ENCODE measurements at regions not wholly inside any gene's neighbourhood (a gene's known extent, or its start where the extent isn't known, plus 50 kb on each side); places are given as distances from the start of the nearest gene placed in this dataset.
A peak's percentile ranks its signal among the peaks of the same experiment; 100 is the strongest.

- H3K4me3 ChIP-seq: no peak overlapping the region
- 85 to 88% methylated on average over 4 of the region's 4 CpGs for WGBS, 2 donors
- no peak for DNase-seq (ENCODE audit: low spot score in 2 of 2)
- no peaks in the 10 kb centered on the region for H3K27me3 ChIP-seq
- H3K4me1 ChIP-seq: no peaks in the 10 kb centered on the region
- no peak for TF ChIP-seq EP300 (IDR thresholded peaks at IDR 0.05)
- TF ChIP-seq CTCF (IDR thresholded peaks at IDR 0.05): no peak
- no peak for TF ChIP-seq POLR2A (IDR thresholded peaks at IDR 0.05)
- H3K36me3 ChIP-seq: no peaks in the 10 kb centered on the region
- no peak overlapping the region for H3K27ac ChIP-seq
- H3K9me3 ChIP-seq: no peaks in the 10 kb centered on the region
Observed at GRCh38 chr12:33588725-33589405, 149.2 kb upstream of the SYT10 start.

GRCh38 chr12:33589576-33590114 is 150.0 kb upstream of the SYT10 start:
- no peaks in the 10 kb centered on the region for H3K9me3 ChIP-seq
- no peak for DNase-seq (ENCODE audit: low spot score in 2 of 2)
- 72 to 74% methylated on average over 3 of the region's 3 CpGs for WGBS, 2 donors
- H3K27me3 ChIP-seq: no peaks in the 10 kb centered on the region
- H3K36me3 ChIP-seq: no peaks in the 10 kb centered on the region
- no peak overlapping the region for H3K27ac ChIP-seq
- TF ChIP-seq EP300 (IDR thresholded peaks at IDR 0.05): no peak
- TF ChIP-seq CTCF (IDR thresholded peaks at IDR 0.05): no peak
- TF ChIP-seq POLR2A (IDR thresholded peaks at IDR 0.05): no peak
- H3K4me1 ChIP-seq: no peaks in the 10 kb centered on the region
- H3K4me3 ChIP-seq: no peak overlapping the region

GRCh38 chr12:33593753-33594152 is 154.1 kb upstream of the SYT10 start:
- DNase-seq (ENCODE audit: low spot score in 2 of 2): no peak
- Histone ChIP-seq H3K27ac (no peak overlapping the region), H3K4me1 (no peaks in the 10 kb centered on the region)

GRCh38 chr12:33596061-33596460 is 156.4 kb upstream of the SYT10 start:
- H3K9me3 ChIP-seq: no peaks in the 10 kb centered on the region
- DNase-seq (ENCODE audit: low spot score in 2 of 2): no peak
- H3K27me3 ChIP-seq: no peaks in the 10 kb centered on the region
- TF ChIP-seq POLR2A (IDR thresholded peaks at IDR 0.05) (no peak), EP300 (IDR thresholded peaks at IDR 0.05) (no peak), CTCF (IDR thresholded peaks at IDR 0.05) (no peak)
- H3K4me1 ChIP-seq: no peaks in the 10 kb centered on the region
- H3K27ac ChIP-seq: no peak overlapping the region
- 36 to 40% methylated on average over 1 of the region's 1 CpG for WGBS, 2 donors
- no peaks in the 10 kb centered on the region for H3K36me3 ChIP-seq
- no peak overlapping the region for H3K4me3 ChIP-seq

More at GRCh38 chr12:33593753-33594152, 154.1 kb upstream of the SYT10 start:
- TF ChIP-seq POLR2A (IDR thresholded peaks at IDR 0.05): no peak
- TF ChIP-seq CTCF (IDR thresholded peaks at IDR 0.05): no peak
- no peaks in the 10 kb centered on the region for H3K9me3 ChIP-seq
- WGBS, 2 donors: 93 to 97% methylated on average over 1 of the region's 1 CpG
- H3K4me3 ChIP-seq: no peak overlapping the region
- no peaks in the 10 kb centered on the region for H3K27me3 ChIP-seq
- no peaks in the 10 kb centered on the region for H3K36me3 ChIP-seq

- H3K4me3 ChIP-seq: peak overlapping the region in 1 of 4 donors; percentile 24
- no peaks in the 10 kb centered on the region for H3K27me3 ChIP-seq
- H3K27ac ChIP-seq: no peak overlapping the region
- TF ChIP-seq POLR2A (IDR thresholded peaks at IDR 0.05): no peak
- TF ChIP-seq EP300 (IDR thresholded peaks at IDR 0.05): no peak
- no peak for TF ChIP-seq CTCF (IDR thresholded peaks at IDR 0.05)
- H3K36me3 ChIP-seq: no peaks in the 10 kb centered on the region
- DNase-seq (ENCODE audit: low spot score in 2 of 2): no peak
- no peaks in the 10 kb centered on the region for H3K9me3 ChIP-seq
- no peaks in the 10 kb centered on the region for H3K4me1 ChIP-seq
- 25 to 26% methylated on average over 5 of the region's 5 CpGs for WGBS, 2 donors
Observed at GRCh38 chr12:33596814-33597213, 157.2 kb upstream of the SYT10 start.
